HG02870 (cell line): ENCODE measurements at regions not wholly inside any gene's neighbourhood (a gene's known extent, or its start where the extent isn't known, plus 50 kb on each side); places are given as distances from the start of the nearest gene placed in this dataset.
"Not testable (repeated sequence)": the region's sequence is repeated elsewhere in the genome, so short reads cannot be mapped to it uniquely, and the experiment has no call there.

Experiments
- ATAC-seq: cut with Tn5 transposase; IDR thresholded peaks from one replicate; pipeline ENCODE4 v1.9.1; 2021; ENCODE audit warnings: mild to moderate bottlenecking, moderate library complexity; ENCODE audit not compliant: unreplicated experiment

DNA sequence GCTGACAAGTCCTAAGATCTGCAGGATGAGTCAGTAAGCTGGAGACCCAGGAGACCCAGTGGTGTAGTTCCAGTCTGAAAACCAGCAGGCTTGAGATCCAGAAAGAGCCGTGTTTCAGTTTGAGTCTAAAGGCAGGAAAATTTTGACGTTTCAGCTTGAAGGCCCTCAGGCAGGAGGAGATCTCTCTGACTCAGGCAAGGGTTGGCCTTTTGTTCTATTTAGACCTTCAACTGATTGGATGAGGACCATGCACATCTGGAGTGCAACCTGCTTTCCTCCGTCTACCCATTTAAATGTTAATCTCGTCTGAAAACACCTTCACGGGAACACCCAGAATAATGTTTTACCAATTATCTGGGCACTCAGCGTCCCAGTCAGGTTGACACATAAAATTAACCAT lies 69.5 kb downstream of the NPIPA7 start:
- not testable (repeated sequence) for ATAC-seq

DNA sequence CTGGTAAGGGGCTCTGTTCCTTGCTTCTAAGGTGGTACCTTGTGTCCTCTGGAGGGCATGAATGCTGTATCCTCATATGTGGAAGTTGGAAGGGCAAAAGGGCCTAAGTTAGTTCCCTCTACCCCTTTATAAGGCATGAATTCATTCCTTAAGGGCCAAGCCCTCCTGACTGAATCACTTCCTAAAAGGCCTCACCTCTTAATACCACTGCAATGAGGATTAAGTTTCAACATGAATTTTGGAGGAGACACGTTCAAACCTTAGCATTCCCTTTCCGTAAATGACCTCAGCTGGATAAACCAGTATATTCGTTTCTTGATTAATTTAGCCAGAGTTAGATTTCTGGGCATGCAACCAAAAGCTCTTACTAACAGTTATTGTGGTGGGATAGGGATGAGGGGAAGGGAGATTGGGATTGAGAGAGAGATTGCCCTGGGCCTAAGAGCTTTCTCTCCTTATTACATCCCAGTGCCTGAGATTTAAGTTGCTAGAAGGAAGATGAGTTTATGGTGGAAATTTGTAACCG lies 70.8 kb downstream of the NPIPA7 start:
- ATAC-seq: not testable (repeated sequence)

DNA sequence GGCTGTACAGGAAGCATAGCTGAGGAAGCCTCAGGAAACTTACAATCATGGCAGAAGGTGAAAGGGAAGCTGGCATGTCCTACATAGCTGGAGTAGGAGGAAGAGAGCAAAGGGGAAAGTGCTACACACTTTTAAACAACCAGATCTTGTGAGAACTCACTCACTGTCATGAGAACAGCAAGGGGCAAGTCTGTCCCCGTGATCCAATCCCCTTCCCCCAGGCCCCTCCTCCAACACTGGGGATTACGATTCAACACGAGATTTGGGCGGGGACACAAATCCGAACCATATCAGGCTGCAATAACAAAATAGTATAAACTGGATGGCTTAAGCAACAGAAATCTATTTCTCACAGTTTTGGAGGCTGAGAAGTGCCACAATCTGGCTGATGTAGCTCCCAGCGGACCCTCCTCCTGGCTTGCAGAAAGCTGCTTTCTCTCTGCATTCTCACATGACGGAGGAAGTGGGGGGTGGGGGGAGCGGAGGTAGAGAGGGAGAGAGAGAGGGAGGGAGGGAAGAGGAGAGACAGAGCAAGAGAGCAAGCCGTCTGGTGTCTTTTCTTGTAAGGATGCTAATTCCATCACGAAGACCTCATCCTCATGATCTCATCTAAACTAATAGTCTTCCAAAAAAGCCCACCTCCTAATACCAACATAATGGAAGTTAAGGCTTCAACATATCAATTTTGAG lies 72.9 kb downstream of the NPIPA7 start:
- ATAC-seq: not testable (repeated sequence)

- ATAC-seq: not testable (repeated sequence)
Observed at GRCh38 chr16:16458579-16458978, 79.6 kb downstream of the NPIPA7 start.

DNA sequence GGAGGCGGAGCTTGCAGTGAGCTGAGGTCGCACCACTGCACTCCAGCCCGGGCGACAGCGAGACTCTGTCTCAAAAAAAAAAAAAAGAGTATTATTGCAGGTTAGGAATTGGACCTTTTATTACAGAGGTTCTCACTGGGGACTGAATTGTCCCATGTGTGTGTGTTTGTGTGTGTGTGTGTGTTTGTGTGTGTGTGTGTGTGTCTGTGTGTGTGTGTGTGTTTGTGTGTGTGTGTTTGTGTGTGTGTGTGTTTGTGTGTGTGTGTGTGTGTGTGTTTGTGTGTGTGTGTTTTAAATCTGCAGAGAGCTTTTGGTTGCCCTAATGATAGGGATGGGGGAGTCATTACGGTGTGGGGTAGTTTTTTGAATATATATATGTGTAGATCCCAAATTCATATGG lies 84.9 kb downstream of the NPIPA7 start:
- not testable (repeated sequence) for ATAC-seq

DNA sequence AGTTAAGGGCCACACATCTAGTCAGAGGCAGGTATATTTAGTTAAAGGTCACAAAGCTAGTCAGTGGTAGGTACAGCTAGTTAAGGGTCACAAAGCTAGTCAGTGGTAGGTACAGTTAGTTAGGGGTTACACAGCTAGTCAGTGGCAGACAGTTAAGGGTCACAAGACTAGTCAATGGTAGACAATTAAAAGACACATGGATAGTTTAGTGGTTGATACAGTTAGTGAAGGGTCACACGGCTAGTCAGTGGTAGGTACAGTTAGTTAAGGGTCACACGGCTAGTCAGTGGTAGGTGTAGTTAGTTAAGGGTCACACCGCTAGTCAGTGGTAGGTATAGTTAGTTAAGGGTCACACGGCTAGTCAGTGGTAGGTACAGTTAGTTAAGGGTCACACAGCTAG lies 110.0 kb downstream of the NPIPA7 start:
- not testable (repeated sequence) for ATAC-seq

GRCh38 chr16:16489466-16489865 lies 110.5 kb downstream of the NPIPA7 start:
- not testable (repeated sequence) for ATAC-seq

GRCh38 chr16:16494114-16494513 lies 115.2 kb downstream of the NPIPA7 start:
- ATAC-seq: not testable (repeated sequence)

- not testable (repeated sequence) for ATAC-seq
Observed at GRCh38 chr16:16494998-16495397, 116.1 kb downstream of the NPIPA7 start.

DNA sequence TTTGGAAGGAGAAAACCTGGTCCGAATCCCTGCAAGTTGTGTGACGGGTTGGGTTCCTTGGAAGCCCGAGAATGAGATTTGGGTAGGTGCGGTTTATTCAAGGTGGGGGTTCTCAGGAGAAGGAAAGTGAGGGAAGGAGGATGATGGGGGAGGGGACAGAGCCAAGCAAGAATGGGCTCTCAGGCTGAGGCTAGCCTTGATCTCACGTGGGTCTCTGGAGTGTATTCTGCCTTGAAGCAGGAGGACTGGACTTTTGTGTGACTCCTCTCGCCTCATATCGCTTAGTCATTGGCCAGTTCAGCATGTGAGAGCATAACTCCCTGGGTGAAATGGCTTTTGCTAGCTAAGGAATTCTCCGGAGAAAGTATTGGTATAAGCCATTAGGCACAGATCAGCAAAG lies 120.9 kb downstream of the NPIPA7 start:
- ATAC-seq: not testable (repeated sequence)

DNA sequence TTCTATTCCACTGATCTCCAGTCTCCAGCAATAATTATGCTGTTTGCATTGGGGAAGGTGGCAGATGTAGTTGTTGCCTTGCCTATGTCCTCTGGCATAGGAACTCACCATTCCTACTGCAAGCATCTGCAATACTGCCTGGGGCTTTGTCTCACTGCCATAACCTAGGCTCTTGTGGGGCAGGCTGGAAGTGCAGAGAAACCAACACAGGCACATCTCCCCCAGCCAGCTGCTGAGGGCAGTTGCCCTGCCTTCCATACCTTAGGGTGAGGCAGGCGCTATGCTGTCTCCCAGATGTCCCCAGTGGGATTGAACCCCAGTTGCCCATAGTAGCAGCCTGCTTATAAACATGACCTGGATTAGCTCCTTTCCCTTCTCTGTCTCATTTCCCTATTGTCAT lies 128.1 kb downstream of the NPIPA7 start:
- not testable (repeated sequence) for ATAC-seq

DNA sequence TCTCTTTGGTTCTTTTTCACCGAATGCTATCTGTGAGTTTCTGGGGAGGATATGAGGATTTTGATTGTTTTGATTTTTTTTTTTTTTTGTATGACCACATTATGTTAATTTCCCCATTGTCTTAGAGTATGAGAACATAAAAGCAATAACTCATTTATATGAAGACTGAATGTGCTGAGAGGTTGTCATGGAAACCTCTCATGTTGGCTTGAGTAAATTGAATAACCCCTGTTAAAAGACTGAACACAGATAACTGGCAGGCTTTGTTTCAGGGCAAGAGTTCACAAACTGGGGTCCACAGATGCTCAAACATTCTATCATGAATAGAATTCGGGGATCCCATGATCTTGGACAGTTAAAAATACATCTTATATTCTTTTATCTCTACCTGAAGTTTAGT lies 129.4 kb downstream of the NPIPA7 start:
- ATAC-seq: not testable (repeated sequence)

DNA sequence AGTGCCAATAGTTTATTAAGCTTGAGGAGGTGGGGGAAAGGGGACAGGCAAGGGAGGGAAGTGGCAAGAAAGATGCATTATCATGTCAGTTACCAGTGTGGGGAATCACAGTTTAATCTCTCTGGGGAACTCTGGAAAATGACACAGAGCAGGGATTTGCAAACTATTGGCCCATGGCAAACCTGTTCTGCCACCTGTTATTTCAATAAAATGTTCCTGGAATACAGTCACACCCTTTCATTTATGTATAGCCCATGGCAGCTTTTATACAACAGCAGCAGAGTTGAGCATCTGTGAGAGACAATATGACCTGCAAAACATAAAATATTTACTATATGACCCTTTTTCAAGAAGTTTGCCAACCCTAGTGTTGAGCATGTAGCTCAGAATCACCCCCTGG lies 140.5 kb downstream of the NPIPA7 start:
- ATAC-seq: not testable (repeated sequence)

GRCh38 chr16:16521239-16522002 lies 142.5 kb downstream of the NPIPA7 start:
- ATAC-seq: not testable (repeated sequence)

DNA sequence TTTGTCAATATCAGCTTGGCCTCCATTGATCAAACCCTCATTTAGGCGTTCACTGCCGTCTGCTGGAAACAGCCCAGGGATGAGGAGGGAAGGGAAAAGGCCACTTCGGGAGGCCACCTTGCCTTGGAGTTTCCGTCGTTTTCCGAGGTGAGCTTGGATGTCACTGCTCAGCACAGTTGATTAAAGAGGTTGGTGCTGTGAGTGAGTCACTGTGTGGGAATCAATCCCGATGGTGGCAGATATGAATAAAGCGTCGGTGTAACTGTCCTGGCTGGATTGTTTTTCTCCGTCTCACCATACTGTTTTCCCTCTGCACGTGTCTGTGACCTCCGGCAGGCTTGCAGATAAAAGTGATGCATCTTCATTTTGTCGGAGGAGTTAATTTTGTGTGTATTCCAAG lies 148.1 kb downstream of the NPIPA7 start:
- not testable (repeated sequence) for ATAC-seq

- ATAC-seq: not testable (repeated sequence)
Observed at GRCh38 chr16:16530744-16531143, 151.8 kb downstream of the NPIPA7 start.

DNA sequence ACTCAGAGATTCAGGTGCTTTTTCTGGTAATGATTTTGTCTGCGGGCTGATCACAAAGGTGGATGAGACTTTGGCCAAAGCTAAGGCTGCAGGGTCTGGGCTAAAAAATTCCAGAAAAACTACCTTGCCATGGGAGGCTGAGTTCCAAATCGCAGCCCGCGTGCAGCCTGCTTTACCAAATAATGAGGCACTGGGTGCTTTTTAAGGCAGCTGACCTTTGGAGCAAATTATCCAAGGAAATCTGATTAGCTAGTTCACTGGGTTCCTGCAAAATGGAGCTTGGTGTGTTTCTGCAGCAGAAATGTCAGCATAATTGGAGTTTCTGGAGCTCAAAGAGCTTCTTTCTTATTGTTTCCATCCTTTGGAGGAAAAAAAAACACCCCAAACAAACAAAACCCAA lies 156.6 kb downstream of the NPIPA7 start:
- not testable (repeated sequence) for ATAC-seq

GRCh38 chr16:16536151-16536550 lies 157.2 kb downstream of the NPIPA7 start:
- ATAC-seq: not testable (repeated sequence)

DNA sequence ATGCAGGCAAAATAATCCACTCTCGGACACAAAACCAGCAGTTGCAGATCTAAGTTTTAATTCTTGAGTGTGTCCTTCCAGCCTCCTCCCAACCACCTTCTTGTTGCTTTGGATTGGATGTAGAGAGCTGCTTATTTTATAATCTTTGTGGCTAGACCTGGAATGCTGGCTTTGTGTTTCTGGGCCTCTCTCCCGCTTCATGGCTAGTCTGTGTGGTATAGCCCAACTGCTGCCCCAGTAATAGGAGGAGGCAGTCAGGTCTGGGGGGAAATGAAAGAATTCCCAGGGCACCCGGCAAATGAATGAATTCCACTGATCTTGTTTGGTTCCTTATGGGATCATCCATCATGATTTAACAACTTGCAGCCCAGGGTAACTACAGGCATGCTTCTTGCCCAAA lies 170.8 kb downstream of the NPIPA7 start:
- not testable (repeated sequence) for ATAC-seq

DNA sequence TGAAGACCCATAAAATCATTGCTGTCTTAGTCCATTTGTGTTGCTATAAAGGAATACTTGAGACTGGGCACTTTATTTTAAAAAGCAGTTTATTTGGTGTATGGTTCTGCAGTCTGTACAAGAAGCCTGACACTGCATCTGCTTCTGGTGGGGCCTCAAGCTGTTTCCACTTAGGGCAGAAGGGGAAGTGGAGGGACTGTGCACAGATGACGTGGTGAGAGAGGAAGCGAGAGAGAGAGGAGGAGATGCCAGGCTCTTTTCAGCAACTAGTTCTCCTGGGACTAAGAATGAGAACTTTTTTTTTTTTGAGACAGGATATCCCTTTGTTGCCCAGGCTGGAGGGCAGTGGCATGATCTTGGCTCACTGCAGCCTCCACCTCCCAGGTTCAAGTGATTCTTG lies 171.9 kb downstream of the NPIPA7 start:
- not testable (repeated sequence) for ATAC-seq

DNA sequence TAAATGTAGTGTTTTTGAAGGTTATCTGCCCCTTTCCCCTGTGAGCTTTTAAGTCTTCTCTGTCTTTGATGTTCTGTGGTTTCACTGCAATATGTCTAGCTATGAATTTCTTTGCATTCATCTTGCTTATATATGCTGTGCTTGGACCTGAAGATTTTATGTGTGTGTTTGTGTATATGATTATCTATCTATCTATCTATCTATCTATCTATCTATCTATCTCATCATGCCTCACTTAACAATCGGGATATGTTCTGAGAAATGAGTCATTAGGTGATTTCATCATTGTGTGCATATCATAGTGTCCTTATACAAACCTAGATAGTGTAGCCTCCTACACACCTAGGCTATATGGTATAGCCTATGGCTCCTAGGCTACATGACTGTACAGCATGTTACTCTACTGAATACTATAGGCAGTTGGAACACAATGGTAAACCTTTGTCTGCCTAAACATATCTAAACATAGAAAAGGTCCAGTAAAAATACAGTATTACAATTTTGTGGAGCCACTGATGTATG lies 173.9 kb downstream of the NPIPA7 start:
- ATAC-seq: not testable (repeated sequence)
